Neural progenitor cell (in vitro differentiated cells): ENCODE measurements at regions not wholly inside any gene's neighbourhood (a gene's known extent, or its start where the extent isn't known, plus 50 kb on each side); places are given as distances from the start of the nearest gene placed in this dataset.

Experiments
- CTCF ChIP-seq: fragments of 200-600 bp; sonication (generic); IDR thresholded peaks from 2 replicates; pipeline ENCODE4 v1.5.1; 2017; ENCODE audit warnings: antibody characterized with exemption, mild to moderate bottlenecking
- EZH2 ChIP-seq: fragments of 200-600 bp; sonication (generic); IDR thresholded peaks from 2 replicates; pipeline ENCODE4 v1.6.1; 2017; ENCODE audit warnings: antibody characterized with exemption, mild to moderate bottlenecking, moderate library complexity

DNA sequence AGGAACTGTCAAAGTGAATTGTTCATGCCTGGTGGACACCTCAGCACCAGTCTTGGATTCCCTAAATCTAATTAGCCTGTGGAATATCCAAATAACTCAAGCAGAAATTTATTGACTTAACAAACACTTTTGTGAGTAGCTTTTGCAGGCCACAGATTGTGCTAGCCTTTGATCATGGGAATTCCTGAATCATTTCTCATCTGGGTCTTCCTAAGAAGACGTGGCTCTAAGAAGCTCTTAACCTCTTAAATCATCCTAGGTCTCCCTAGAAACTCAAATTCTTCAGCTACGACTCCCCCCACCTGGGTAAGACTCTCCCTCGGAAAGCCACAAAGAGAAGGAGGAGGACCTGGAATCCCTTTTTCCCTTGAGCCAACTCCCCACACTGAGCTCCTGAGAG, 53.8 kb upstream of the PSEN2 start:
- TF ChIP-seq EZH2 (no peak), CTCF (no peak)
